ENCODE measurements at regions not wholly inside any gene's neighbourhood (a gene's known extent, or its start where the extent isn't known, plus 50 kb on each side); places are given as distances from the start of the nearest gene placed in this dataset.

DNA sequence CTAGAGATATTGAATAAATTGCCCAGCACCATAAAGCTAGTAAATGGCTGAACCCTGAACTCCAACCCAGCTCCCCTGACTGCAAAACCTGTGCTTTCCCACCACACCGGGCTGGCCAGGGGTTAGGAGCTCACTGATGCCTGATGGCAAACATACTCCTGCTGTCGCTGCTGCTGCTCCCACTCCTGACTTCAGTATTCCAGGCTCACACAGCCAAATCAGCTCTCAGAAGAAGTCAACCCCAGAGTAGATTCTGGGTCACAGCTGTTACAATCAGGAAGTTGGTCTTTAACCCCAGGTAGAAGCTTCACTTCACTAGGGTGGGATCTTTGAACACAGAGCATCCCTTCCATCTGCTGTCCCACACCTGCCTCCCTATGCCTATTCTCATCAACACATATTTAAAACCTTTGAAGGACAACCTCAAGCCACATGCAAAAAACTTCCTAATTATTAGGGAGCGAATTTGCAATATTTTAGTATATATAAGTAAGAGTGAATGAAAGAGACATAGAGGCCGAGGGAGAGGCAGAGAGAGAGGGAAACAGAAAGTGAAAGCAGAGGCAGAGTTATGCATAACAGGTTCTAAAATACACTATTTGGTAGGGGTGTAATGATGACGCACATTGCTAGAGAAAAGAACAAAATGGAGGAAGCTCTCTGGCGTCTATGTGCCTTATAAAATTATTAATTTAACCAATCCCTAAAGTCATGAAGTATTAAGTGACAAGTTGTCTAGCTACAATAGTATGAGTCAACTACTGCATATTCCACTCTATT is 99.4 kb upstream of the SERP2 start:
- Histone ChIP-seq H3K4me1 (replicated peaks in 1 of 4; ENCODE audit: control insufficient read depth in 3 of 4, insufficient read depth in 4 of 4, low read length in 3 of 4) (no peaks in the 10 kb centered on the region), H4K20me1 (replicated peaks in 1 of 2; ENCODE audit: control insufficient read depth in 1 of 2, insufficient read depth in 2 of 2, low read length in 2 of 2) (no peaks in the 10 kb centered on the region), H4K91ac (replicated peaks; ENCODE audit: insufficient read length, low read length) (no peak overlapping the region), H2BK12ac (ENCODE audit: low read depth, low read length) (no peak overlapping the region), H3K9me3 (ENCODE audit: insufficient read depth in 2 of 2, low read depth in 1 of 2, low read length in 1 of 2) (no peaks in the 10 kb centered on the region), H3K27me3 (replicated peaks in 1 of 4; ENCODE audit: control insufficient read depth in 3 of 4, extremely low read depth in 1 of 4, insufficient read depth in 3 of 4, low read length in 3 of 4) (no peaks in the 10 kb centered on the region), H4K8ac (ENCODE audit: extremely low read depth, insufficient read depth, low read length) (no peak overlapping the region), H3K4me3 (ENCODE audit: extremely low read depth in 1 of 4, insufficient read depth in 2 of 4, low read depth in 3 of 4, low read length in 4 of 4) (no peak overlapping the region), H3K4ac (replicated peaks; ENCODE audit: insufficient read length, low read depth, low read length) (no peak overlapping the region), H2BK120ac (replicated peaks; ENCODE audit: low read depth, low read length) (no peak overlapping the region), H3K4me2 (ENCODE audit: insufficient read depth in 1 of 2, low read depth in 2 of 2, low read length in 2 of 2) (no peak overlapping the region), H3K79me1 (ENCODE audit: low read depth, low read length) (no peaks in the 10 kb centered on the region), H3K23me2 (ENCODE audit: low read depth, low read length) (no peaks in the 10 kb centered on the region), H3K23ac (ENCODE audit: insufficient read length) (no peak overlapping the region), H4K5ac (ENCODE audit: insufficient read length, low read depth, low read length) (no peak overlapping the region), H2BK15ac (ENCODE audit: low read length) (no peak overlapping the region), H3K14ac (ENCODE audit: insufficient read length) (no peak overlapping the region), H3K18ac (ENCODE audit: extremely low read depth, low read length) (no peak overlapping the region), H3K27ac (ENCODE audit: low read depth, low read length) (no peak overlapping the region), H3K56ac (replicated peaks; ENCODE audit: insufficient read length, low read depth, low read length) (no peak overlapping the region), H2AK5ac (ENCODE audit: low read depth, low read length) (no peak overlapping the region), H2AFZ (ENCODE audit: low read length) (no peak overlapping the region), H3K9ac (replicated peaks in 1 of 4; ENCODE audit: extremely low read depth in 1 of 4, low read depth in 3 of 4, low read length in 3 of 4) (no peak overlapping the region), H2BK5ac (ENCODE audit: low read depth, low read length) (no peak overlapping the region), H2BK20ac (ENCODE audit: low read length) (no peak overlapping the region), H3K36me3 (ENCODE audit: control insufficient read depth in 2 of 4, insufficient read depth in 4 of 4, low read length in 3 of 4) (no peaks in the 10 kb centered on the region), H3K79me2 (ENCODE audit: control insufficient read depth in 1 of 2, insufficient read depth in 2 of 2, low read length in 2 of 2) (no peaks in the 10 kb centered on the region)
- FAIRE-seq = no peak
- TF ChIP-seq GABPA (IDR thresholded peaks at IDR 0.05; ENCODE audit: borderline replicate concordance, insufficient read depth, low read length) = no peak
- TF ChIP-seq POLR2AphosphoS5 (IDR thresholded peaks at IDR 0.05; ENCODE audit: low read depth, low read length) = no peak
- no peak for TF ChIP-seq KDM4A (IDR thresholded peaks at IDR 0.05; ENCODE audit: low read depth, low read length, severe bottlenecking)
- no peak for TF ChIP-seq NANOG (IDR thresholded peaks at IDR 0.05; ENCODE audit: insufficient read depth, low read depth, low read length, poor library complexity, severe bottlenecking)
- TF ChIP-seq KDM5A (IDR thresholded peaks at IDR 0.05; ENCODE audit: low read length) = no peak
- TF ChIP-seq RXRA (IDR thresholded peaks at IDR 0.05; ENCODE audit: insufficient read depth, low read depth, low read length) = no peak
- no peak for TF ChIP-seq BACH1 (IDR thresholded peaks at IDR 0.05; ENCODE audit: low read length)
- no peak for TF ChIP-seq TAF1 (IDR thresholded peaks at IDR 0.05; ENCODE audit: low read depth, low read length)
- no peak for TF ChIP-seq NRF1 (IDR thresholded peaks at IDR 0.05; ENCODE audit: low read depth, low read length)
- no peak for DNase-seq (ENCODE audit: low read depth in 1 of 2, low spot score in 2 of 2)
- CTCF ChIA-PET (ENCODE audit: partially characterized antibody) = interaction anchor here (0.7 to 1.9 kb wide), 8 partner anchors 8 to 228 kb away, joined by 3 to 6 read pairs (median 3); no protein-coding TSS in a partner anchor
- POLR2A ChIA-PET (ENCODE audit: partially characterized antibody) = no interaction called here
- WGBS, 2 experiments (ENCODE audit: extremely low coverage in 1 of 2, insufficient coverage in 1 of 2, insufficient read length in 1 of 2, insufficient replicate concordance in 2 of 2, low coverage in 1 of 2, low lambda C conversion rate in 2 of 2, missing lambda C conversion rate in 1 of 2) = 92% methylated on average over 6 of the region's 6 CpGs; no CpG with 5 or more reads in 1 of the 2 experiments
